GM21786 (cell line): ENCODE measurements at regions not wholly inside any gene's neighbourhood (a gene's known extent, or its start where the extent isn't known, plus 50 kb on each side); places are given as distances from the start of the nearest gene placed in this dataset.

Experiments used
- ATAC-seq: cut with Tn5 transposase; IDR thresholded peaks from one replicate; pipeline ENCODE4 v1.9.1; 2021; ENCODE audit not compliant: unreplicated experiment

DNA sequence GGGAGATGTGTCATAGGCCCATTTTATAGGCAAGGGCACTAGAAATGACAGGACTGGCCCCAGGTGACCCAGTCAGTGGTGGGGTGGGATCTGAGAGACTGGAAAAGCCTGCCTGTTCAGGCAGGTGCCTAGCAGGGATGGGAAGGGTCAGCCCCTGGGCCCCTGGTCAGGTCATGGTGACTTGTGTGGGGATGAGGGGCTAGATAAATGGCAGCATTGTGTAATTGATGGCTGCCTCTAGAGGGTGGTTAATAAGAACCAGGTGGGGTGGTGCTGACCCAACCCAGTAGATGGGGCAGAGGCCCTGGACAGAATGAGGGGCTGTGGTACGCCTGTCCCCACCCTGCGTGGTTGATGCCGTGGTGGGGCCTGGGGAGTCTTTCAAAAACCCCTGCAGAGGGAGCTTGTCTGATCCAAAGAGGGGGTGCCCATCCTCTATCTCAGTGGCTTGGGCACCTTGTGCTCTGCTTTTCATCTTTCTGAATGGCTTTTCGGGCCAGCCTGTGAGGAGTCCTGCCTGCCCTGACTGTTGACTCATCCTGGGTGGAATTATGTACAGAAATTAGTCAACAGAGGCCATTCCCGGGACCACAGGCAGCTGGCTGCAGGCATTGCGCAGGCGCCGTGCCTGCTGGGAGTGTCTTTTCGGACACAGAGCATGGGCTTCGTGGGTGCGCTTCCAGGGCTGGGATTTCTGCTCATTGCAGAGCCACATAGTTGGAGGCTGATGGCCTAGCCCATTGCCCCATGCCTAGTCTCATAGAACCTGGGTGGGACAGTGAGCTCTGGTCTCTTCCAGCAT, 93.6 kb upstream of the PITX1 start:
- no peak for ATAC-seq

DNA sequence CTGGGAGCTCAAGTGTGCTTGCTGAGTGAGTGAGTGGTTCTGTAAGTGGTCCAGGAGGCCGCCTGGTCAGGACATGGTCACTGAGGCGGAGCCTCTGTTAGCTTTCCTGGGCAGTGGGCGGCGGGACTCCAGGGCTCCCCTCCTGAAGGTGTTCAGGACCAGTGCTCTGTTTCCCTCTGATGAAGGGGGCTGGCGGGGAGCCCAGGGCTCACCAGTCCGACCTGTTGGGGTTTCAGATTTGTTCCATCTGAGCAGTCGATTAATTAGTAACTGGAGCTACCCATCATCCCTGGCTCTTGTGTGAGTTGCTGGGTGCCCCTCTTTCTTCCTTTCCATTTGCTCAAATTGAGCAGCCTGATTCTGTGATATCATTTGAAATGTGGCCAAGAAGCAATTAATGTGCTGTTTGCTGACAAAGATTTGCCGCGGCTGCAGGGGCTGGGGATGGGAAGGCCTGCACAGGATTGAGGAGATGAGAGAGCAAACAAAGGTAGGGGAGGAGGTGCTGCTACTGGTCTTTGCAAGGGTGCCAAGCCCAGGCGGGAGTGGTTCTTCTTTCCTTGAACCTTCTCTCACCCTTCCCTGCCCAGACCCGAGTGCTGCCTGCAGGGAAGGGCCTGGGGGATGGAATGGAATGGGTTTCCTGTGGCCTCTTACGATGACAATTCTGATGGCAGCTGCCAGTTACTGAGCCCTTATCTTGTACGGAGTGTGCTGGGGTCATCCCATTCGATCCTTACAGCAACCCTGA, 92.8 kb upstream of the PITX1 start:
- no peak for ATAC-seq

DNA sequence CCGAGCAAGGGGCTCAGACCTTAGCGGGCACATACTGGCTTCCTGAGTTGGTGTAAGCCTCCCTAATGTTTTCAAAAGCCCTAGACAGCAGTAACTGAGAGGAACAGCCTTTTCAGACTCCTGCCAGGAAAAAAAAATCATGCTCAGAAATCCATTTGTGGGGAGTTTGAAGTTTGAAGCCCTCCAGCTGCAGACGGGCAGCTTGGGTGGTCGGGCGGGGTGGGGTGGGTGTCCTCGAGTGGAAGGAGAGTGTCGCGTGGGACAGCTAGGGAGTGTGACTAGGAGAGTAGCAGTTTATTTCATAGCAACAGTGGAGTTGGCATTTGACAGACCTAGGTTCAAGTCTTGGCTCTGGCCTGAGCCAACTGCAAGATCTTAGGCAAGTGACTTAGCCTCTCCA, 90.7 kb upstream of the PITX1 start:
- ATAC-seq, result no peak

DNA sequence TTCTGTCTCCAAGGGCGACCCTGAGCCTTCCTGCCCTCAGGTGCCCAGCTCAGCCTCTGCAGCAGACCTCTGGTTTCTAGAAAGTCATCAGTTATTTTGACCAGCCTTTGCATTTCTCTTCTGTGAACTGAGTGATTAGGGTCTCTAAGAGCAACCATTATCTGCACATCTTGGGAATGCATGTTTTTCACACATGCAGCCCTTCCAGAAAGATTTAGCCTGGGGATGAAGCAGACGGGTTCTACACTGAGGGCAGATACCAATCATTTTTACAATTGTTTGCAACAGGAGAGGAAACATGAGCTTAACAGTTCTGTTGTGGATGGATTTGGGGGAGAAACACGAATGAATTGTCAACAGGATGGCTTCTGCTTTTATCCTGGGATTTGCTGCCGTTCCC, 90.1 kb upstream of the PITX1 start:
- no peak for ATAC-seq

DNA sequence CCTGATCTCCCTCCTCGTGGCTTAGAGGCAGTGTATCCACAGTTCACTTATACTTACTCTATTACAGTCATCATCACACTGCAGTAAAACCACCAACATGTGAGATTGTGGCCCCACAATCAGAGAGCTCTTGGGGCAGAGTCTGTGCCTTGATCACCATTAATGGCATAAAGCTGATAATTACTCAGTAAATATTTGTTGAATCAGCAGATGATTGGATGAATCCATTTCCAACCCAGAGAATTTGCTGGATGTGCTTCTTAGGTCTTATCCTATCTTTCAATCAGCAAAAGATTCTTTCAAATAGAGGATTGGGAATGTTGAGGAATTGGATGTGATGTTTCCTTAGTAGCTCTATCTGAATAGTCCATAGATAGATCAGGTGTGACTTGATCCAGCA, 88.8 kb upstream of the PITX1 start:
- no peak for ATAC-seq

DNA sequence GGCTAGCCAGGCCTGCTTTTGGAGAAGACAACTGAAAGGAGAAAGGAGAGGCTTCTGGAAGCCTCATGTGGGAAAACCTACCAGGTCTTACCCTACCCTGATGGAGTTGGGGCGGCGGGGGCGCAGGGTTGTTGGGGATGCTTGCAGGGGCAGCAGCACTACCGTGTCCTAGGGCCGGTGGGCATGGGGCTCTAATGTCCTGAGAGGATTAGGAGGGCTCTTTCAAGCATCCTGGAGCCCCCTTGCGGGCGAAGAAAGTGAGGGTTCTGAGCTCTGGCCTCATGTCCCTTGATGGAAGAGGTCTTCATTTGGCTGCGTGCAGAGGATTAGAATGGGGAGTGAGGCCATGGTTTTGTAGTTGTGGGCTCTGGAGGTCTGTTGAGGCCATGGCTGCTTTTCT, 86.9 kb upstream of the PITX1 start:
- no peak for ATAC-seq

DNA sequence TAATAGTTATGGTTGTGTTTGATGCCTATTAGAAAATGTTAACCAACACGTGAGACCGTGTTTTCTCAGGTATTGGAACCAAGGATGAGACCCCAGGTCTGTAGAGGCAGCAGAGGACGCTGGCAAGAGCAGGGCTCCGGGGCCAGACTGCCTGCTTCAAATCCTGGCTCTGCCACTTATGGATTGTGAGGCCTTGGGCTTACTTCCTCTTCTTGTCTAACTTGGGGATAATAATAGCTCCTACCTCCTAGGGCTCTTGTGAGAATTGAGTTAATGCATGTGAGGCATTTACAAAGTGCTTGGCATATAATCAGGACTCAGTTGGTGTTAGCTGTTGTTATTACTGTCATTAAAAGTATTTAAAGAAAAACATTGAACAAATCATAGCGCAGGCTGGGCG, 85.5 kb upstream of the PITX1 start:
- ATAC-seq, result no peak

DNA sequence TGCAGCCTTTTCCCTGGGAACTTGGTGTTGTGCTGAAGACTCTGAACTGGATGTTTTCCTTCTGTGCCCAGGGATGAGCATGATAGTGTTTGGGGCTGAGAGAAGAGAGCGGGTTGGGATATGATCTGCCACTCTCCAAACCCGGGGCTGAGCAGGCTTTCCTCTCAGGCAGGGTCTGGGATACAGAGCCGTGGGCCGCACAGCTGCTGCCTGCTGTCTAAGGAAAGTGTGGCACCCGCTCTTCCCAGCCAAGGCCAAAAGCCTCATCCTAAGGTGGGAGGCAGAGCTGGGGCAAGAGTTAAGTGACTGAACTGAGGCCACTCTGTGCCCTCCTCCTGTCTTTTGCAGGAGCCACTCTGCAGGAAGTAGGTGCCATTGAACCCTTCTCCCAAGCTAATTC, 83.6 kb upstream of the PITX1 start:
- ATAC-seq, result no peak

DNA sequence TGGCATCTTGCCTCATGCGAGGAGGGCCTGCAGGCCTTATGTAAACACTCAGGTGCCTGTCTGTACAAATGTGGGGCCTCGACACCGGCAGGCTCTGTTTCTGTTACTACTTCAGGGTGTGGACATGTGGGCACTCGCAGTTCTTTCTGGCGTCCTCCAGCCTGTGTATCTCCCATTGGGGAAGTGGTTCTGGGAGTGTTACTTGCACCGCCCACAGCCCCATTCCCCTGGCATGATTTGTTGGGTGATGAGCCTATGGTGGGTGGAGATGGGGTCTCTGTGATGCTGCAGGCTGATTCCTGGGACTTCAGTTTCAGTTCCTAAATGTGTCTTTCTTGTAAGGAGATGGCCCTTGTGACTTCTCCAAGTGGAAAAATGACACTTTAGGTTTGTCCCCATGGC, 82.1 kb upstream of the PITX1 start:
- ATAC-seq, result no peak

DNA sequence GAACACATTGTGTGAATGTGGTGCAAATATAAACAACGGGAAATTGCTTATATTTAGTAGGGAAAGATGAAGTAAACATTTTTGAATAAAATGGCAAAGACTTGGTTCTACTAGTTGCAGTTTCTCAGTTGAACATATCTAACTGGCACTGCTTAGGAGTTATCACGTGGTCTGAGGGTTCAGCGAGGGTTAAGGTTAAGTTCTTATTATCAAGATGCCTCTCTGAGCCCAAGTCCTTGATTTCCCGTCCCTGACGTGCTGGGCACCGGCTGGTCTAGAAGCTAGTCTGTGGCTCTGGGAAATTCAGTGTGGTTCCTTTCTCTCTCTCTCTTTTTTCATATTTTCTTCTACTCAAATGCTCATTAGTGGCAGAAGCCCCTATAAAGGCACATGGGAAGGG, 81.6 kb upstream of the PITX1 start:
- no peak for ATAC-seq

DNA sequence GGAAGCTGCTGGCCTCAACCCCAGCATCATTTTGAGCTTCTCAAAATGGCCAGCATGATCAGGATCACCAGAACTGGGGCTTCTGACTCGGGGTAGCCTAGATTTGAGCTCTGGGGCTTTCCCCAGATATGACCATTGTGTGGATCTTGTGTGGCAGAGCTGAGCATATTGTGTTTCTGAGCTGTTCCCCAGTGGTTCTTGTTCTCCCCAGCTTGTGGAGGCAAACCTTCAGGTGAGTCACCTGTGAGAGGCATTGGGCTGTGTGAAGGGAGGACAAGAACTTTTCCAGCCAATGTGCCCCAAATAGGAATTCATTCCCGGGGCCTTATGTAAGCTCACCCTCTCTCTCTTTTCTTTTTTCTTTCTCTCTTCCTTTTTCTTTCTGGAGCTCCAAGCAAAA, 80.7 kb upstream of the PITX1 start:
- no peak for ATAC-seq

DNA sequence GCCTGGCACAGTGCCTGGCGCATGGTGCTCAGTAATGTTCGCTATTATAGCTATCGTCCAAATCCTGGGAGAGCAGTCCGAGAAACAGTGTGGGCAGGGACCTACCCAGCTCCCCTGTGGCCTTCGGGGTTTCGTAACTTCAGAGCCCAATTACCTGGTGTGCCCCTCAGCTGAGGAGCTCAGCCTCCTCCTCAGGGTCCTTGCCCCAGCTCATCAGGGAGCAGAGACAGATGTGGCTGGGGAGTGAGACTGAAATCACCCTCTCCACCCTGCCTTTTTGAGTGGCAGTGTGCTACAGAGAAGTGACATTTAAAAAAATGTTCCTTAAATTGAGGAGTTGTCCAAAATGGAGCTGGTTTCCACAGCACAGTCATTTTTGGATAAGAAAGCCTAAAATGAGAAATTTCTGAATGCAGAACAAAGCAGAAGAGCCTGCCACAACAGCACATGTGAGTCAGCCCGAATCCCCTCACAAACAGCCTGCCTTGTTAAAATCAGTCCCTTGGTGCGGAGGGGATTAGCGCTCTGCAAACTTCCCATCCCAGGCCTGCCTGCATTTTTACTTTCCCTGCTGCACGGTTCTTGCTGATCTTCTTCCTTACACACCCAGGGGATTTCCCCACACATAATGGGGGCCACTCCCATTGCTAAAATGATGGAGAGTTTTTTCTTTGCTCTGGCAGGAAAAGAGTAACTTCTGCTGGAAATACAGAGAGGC, 78.1 kb upstream of the PITX1 start:
- ATAC-seq, result no peak

DNA sequence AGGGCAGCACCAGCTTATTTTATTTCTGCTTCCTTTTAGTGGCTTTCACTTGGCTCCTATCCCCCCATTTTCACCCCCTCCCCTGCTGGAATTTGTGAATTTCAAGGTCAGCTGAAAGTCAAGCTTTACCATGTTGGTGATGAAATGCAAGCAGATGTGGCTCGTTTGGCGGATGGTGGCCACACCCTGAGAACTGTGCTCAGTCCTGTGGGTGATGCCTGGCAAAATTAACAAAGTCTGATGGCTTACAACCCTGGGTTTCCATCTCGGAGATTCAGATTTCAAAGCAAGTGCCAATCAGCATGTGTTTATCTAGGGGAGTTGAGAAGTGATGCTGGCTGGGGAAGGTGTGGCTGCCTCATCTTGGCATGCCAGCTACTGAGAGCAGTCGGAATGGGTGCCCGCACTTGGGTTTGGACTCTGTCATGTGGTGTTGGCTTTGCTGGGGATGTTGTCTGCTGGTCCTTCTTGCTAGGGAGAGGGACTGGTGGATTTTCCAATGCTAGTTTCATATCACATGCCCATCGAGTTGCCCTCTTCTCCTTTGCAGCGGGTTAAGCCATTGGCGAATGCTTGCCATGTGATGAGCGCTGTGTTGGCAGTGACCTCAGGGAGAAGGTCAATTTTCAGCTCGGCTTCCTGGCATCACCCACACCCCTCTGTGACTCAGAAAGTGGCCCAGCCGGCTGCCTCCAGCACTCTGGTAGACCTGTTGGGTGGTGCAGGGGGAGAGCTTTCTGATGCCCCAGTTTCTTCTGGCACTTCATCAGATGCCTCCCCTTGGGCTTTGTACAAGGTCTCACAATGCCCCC, 77.0 kb upstream of the PITX1 start:
- no peak for ATAC-seq

DNA sequence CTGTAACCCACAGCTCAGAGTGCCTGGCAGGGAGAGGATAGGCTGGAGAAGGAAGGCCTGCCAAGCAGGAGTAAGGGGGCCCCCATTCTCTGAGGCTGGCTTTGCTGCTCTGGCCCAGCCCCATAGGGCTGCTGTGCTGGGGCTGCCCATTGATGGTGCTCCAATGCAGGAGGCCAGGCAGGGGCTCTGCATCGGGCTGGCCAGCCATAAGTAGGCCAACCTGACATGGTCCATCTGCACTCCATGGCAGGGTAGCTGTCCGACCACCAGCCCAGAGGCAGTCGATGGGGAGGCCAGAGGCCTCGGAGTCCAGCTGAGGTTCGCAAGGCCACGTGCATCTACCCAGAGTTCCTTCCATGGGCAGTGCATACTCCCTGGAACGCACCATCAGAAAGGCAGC, 75.0 kb upstream of the PITX1 start:
- ATAC-seq, result no peak

DNA sequence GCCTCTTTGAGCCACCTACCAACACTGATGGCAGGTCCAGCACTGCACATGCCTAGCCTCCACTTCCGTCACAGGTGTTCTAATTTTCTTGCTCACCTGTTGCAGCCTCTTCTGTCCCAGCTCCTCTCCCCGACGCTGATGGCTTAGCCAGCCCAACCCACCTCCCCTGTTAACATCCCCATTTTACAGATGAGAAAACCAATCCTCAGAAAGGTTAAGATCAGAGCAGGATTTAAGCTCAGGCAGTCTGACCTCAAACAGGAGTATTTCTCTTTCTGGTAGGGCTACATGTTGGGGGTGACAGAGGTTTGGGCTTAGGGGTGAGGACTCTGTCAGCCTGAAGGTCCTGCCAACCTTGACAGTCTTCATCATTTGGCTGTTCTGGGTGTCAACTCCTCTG, 74.5 kb upstream of the PITX1 start:
- ATAC-seq, result no peak

DNA sequence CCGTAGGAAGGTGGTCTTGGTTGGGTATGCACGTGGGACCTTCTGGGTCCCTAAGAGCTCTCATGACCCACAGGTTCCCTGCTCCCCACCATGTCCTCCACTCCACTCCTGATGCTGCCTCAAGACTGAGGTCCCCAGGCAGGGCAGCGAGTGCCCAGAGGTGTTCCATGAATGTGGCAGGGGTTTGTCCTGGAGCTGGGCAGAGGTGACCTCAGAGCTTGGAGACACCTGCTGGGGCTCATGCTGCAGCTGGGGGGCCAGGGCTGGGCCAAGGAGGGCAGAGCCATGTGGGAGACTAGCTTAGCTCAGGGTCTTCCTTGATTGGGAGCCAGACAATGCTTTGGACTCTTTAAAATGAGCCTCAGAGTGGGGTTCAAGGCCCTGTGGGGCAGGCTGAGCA, 74.0 kb upstream of the PITX1 start:
- no peak for ATAC-seq

DNA sequence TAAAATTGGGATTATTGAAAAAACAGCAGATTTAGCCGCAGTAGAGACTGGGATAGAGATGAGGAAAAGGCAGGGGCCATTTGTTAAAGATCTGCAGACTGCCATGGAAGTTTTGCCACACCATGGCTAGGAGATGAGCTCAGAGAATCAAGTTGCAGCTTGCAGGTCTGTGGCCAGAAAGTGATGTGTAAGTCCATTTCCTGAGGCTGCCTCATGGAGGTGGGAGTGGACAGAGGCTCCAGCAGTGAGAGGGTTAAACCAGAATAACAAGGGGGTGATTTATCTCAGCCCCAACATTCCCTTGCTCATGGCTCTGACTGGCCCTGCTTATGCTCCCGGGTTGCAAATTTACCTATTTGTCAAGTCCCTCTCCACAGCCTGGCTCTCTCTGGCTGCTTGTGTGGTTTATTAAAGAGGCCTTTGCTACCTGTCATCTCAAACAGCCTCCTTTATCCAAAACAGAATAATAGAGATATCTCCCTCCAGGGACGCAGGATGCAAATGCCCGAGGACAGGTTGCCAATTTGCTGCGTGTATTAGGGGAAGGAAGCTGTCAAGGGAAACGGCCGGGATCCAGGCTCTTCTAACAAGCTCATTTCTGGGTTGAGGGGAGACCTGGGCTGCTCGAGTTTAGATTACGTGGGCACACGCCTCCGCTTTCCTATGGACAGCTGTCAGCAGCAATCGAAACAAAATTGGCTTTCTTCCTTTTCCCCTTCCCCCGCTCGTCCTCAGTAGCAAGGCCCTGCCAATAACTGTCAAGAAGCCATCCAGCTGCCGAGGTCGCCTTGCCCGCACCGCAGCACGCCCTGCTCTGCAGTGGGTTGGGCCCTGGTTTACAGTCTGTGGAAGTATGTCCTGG, 72.8 kb upstream of the PITX1 start:
- ATAC-seq, result no peak

DNA sequence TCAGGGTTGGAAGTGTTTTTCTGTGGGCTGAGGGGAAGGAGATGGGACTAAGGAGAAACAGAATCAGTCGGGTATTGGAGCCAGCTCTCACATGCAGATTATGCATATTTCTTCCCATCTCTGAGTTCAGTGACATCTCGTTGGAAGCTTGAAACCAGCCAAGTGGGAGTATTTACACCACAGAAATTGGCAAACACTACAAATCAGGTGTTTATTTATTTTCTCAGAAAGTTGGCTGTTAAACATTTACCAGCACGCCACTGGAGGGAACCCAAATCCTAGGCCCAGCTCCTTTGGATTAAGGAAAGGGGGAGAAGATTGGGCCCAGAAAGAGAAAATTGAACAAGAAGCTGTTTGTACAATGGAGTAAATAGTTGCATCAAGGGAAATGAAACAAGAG, 72.1 kb upstream of the PITX1 start:
- no peak for ATAC-seq

DNA sequence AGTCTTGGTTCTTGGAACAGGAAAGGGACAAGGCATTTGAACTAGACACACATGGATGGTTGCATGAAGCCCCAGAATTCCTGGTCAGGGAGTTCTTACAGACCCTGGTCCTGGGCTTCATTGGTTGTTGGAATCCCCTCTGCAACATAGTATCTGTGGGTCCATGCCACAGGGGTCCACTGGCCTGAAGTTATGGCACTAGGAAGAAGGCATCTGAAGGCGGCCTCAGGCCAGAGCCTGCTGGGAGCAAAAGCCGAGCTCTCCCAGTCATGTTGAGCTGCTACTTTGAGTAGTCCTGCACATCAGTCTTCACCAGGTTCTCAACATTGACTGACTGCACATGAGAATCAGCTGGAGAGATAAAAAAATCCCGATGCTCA, 71.1 kb upstream of the PITX1 start:
- no peak for ATAC-seq

DNA sequence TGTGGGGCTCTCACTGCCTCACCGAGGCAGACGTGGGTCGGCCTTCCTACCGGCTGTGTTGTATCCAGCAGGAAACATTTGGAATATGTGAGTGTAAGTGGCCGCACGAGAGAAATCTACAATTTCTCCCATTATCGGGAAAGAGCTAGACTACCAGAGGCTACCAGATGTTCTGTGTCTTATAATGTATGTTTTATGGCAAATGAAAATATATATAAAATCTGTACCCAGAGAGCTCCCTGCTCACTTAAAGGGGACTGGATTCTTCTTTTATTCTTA, 69.5 kb upstream of the PITX1 start:
- no peak for ATAC-seq
